ENCODE measurements at regions not wholly inside any gene's neighbourhood (a gene's known extent, or its start where the extent isn't known, plus 50 kb on each side); places are given as distances from the start of the nearest gene placed in this dataset.

DNA sequence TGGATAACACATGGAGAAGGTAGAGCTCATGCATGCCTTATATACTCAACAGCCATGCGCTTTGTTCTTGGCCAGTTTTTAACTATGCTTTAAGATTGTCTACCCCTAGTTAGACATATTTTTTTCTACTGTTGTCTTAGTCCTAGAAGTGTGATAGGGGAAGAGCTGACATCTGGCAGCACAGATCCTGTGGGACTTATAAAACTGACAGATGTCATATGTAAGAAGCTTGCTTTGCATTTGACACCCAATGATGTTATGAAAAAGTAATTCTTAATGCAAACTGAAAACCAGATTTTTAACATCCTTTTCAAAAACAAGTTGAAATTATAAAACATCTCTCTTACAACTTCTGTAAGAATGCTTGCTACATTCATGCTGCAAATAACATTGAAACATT, 715.9 kb upstream of the LRRN3 start:
- intact Hi-C loops (cut with DNase I): no loop called here
- no peaks in the 10 kb centered on the region for H3K36me3 ChIP-seq (ENCODE audit: control insufficient read depth in 1 of 2, insufficient read depth in 2 of 2, low read length in 1 of 2)
- WGBS, 2 donors: 95 to 100% methylated on average over 1 of the region's 1 CpG
- no peaks in the 10 kb centered on the region for H3K9me3 ChIP-seq (ENCODE audit: control insufficient read depth, low read length)
- H3K4me1 ChIP-seq (ENCODE audit: control insufficient read depth in 1 of 2, insufficient read depth in 2 of 2, low read length in 2 of 2): no peaks in the 10 kb centered on the region
- H3K4me3 ChIP-seq (ENCODE audit: low read length in 2 of 2): no peak overlapping the region
- ATAC-seq (ENCODE audit: low FRiP score) (no peak), DNase-seq (no peak)
- peaks cover 0 to 2% of the 10 kb centered on the region in 2 donors for H3K27me3 ChIP-seq (ENCODE audit: control insufficient read depth in 1 of 2, insufficient read depth in 2 of 2, low read length in 1 of 2)
- no peak overlapping the region for H3K27ac ChIP-seq (ENCODE audit: low read depth in 1 of 2, low read length in 2 of 2)

DNA sequence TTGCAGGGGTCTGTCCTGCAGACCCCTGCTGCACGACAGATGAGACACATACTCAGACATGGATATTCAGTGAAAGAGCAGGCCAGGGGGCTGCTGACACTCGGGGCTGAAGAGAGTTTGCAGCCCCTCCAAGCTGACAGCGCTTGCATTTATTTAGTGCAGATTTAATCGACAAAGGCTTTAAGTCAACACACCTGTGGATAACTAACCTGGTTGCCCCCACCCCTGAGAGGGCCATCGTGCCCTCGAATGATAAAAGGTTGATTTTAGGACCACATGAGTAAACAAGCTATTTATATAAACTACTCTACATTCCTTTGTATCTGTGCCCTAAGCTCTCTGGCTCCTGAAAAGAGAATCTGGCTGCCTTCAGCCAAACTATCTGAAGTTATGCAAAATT, 708.2 kb upstream of the LRRN3 start:
- Histone ChIP-seq H3K4me3 (ENCODE audit: low read length in 2 of 2) (no peak overlapping the region), H3K9me3 (ENCODE audit: control insufficient read depth, low read length) (no peaks in the 10 kb centered on the region), H3K27me3 (ENCODE audit: control insufficient read depth in 1 of 2, insufficient read depth in 2 of 2, low read length in 1 of 2) (no peaks in the 10 kb centered on the region), H3K4me1 (ENCODE audit: control insufficient read depth in 1 of 2, insufficient read depth in 2 of 2, low read length in 2 of 2) (no peaks in the 10 kb centered on the region), H3K27ac (ENCODE audit: low read depth in 1 of 2, low read length in 2 of 2) (no peak overlapping the region), H3K36me3 (ENCODE audit: control insufficient read depth in 1 of 2, insufficient read depth in 2 of 2, low read length in 1 of 2) (no peaks in the 10 kb centered on the region)
- no peak for ATAC-seq (ENCODE audit: low FRiP score)
- 36 to 48% methylated on average over 6 of the region's 6 CpGs for WGBS, 2 donors
- intact Hi-C loops (cut with DNase I): no loop called here
- DNase-seq: no peak

DNA sequence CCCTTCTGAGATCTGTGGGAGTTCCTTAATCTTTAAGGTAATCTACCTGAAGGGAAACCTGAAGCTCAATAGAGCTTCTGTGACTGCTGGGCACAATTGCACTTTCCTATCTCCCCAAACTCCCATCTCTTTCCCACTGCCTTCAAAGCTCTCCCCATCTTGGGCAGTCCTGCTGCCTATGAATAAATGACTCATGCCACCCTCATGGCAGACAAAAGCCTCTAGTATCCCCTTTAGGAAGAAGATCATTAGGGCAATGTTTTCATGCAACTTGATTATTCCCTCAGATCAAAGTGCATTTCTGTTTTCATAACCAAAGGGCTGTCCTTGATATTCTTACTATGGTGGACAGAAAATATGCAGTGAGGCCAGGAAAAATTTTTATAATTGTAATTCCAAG, 704.9 kb upstream of the LRRN3 start:
- Histone ChIP-seq H3K27ac (ENCODE audit: low read depth in 1 of 2, low read length in 2 of 2) (no peak overlapping the region), H3K27me3 (ENCODE audit: control insufficient read depth in 1 of 2, insufficient read depth in 2 of 2, low read length in 1 of 2) (no peaks in the 10 kb centered on the region), H3K36me3 (ENCODE audit: control insufficient read depth in 1 of 2, insufficient read depth in 2 of 2, low read length in 1 of 2) (no peaks in the 10 kb centered on the region), H3K4me3 (ENCODE audit: low read length in 2 of 2) (no peak overlapping the region), H3K9me3 (ENCODE audit: control insufficient read depth, low read length) (no peaks in the 10 kb centered on the region), H3K4me1 (ENCODE audit: control insufficient read depth in 1 of 2, insufficient read depth in 2 of 2, low read length in 2 of 2) (no peaks in the 10 kb centered on the region)
- ATAC-seq (ENCODE audit: low FRiP score) (no peak), DNase-seq (no peak)
- intact Hi-C loops (cut with DNase I): no loop called here

DNA sequence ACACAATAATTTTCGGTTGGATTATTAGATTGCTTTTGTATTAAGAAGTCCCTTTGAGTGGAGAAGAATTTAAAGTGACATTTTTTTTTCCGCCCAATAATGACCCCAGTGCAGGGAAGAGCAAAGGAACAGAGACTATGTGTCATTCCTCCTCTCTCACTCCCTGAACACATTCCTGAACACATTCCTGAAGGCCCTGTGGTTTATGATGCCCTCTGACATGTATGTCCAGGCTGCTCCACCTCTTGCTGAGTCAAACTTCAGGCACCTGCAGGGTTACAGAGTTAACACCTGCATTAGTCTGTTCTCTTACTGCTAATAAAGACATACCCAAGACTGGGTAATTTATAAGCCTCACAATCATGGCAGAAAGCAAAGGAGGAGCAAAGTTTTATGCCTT, 704.0 kb upstream of the LRRN3 start:
- no peak for DNase-seq
- Histone ChIP-seq H3K36me3 (ENCODE audit: control insufficient read depth in 1 of 2, insufficient read depth in 2 of 2, low read length in 1 of 2) (no peaks in the 10 kb centered on the region), H3K27ac (ENCODE audit: low read depth in 1 of 2, low read length in 2 of 2) (no peak overlapping the region), H3K9me3 (ENCODE audit: control insufficient read depth, low read length) (no peaks in the 10 kb centered on the region), H3K4me1 (ENCODE audit: control insufficient read depth in 1 of 2, insufficient read depth in 2 of 2, low read length in 2 of 2) (no peaks in the 10 kb centered on the region), H3K27me3 (ENCODE audit: control insufficient read depth in 1 of 2, insufficient read depth in 2 of 2, low read length in 1 of 2) (no peaks in the 10 kb centered on the region), H3K4me3 (ENCODE audit: low read length in 2 of 2) (no peak overlapping the region)
- 46 to 47% methylated on average over 2 of the region's 2 CpGs for WGBS, 2 donors
- intact Hi-C loops (cut with DNase I): no loop called here
- no peak for ATAC-seq (ENCODE audit: low FRiP score)

DNA sequence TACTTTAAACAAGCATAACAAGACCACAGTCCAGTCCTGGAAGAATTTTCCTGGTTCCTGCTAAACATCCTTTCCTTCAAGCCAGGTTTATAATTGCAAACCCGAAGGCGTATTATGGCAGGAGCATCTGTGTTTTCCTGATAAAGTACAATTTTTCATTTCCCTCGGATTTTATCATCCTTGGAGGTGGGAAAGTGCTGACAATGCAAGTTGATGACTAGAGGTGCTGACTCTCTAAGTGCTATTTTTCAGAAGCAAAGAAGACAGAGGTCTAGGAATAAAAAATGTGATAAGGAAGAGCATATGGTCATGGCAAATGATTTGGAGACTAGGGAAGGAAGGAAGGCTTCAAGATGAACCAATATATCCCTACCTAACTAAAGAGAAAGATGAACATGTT, 703.2 kb upstream of the LRRN3 start:
- DNase-seq (no peak), ATAC-seq (ENCODE audit: low FRiP score) (no peak)
- intact Hi-C loops (cut with DNase I): no loop called here
- WGBS, 2 donors: 76% methylated on average over 3 of the region's 3 CpGs
- Histone ChIP-seq H3K4me1 (ENCODE audit: control insufficient read depth in 1 of 2, insufficient read depth in 2 of 2, low read length in 2 of 2) (no peaks in the 10 kb centered on the region), H3K36me3 (ENCODE audit: control insufficient read depth in 1 of 2, insufficient read depth in 2 of 2, low read length in 1 of 2) (no peaks in the 10 kb centered on the region), H3K27me3 (ENCODE audit: control insufficient read depth in 1 of 2, insufficient read depth in 2 of 2, low read length in 1 of 2) (no peaks in the 10 kb centered on the region), H3K4me3 (ENCODE audit: low read length in 2 of 2) (no peak overlapping the region), H3K9me3 (ENCODE audit: control insufficient read depth, low read length) (no peaks in the 10 kb centered on the region), H3K27ac (ENCODE audit: low read depth in 1 of 2, low read length in 2 of 2) (no peak overlapping the region)

DNA sequence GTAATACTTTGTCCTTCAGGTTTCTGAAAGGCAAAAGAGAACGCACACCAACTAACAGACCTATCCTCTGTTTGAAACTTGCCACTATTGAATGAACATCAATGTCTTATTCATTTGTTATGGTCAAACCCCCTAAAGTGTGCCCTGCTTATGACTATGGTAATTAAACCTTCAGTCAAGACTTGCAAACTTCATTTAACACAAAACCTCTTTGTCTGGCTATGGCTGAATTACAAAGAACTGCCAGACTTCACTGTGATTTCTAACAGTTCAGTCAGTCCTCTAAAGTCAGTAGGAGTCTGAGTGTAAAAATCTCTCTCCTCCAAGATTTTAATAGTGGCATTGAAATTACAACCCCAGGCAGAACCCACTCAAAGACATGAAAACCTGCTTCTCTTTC, 702.5 kb upstream of the LRRN3 start:
- no peak overlapping the region for H3K4me3 ChIP-seq (ENCODE audit: low read length in 2 of 2)
- no peaks in the 10 kb centered on the region for H3K9me3 ChIP-seq (ENCODE audit: control insufficient read depth, low read length)
- no peaks in the 10 kb centered on the region for H3K27me3 ChIP-seq (ENCODE audit: control insufficient read depth in 1 of 2, insufficient read depth in 2 of 2, low read length in 1 of 2)
- no peak for ATAC-seq (ENCODE audit: low FRiP score)
- 92 to 100% methylated on average over 1 of the region's 1 CpG for WGBS, 2 donors
- intact Hi-C loops (cut with DNase I): no loop called here
- H3K4me1 ChIP-seq (ENCODE audit: control insufficient read depth in 1 of 2, insufficient read depth in 2 of 2, low read length in 2 of 2): no peaks in the 10 kb centered on the region
- no peak overlapping the region for H3K27ac ChIP-seq (ENCODE audit: low read depth in 1 of 2, low read length in 2 of 2)
- H3K36me3 ChIP-seq (ENCODE audit: control insufficient read depth in 1 of 2, insufficient read depth in 2 of 2, low read length in 1 of 2): no peaks in the 10 kb centered on the region
- no peak for DNase-seq

DNA sequence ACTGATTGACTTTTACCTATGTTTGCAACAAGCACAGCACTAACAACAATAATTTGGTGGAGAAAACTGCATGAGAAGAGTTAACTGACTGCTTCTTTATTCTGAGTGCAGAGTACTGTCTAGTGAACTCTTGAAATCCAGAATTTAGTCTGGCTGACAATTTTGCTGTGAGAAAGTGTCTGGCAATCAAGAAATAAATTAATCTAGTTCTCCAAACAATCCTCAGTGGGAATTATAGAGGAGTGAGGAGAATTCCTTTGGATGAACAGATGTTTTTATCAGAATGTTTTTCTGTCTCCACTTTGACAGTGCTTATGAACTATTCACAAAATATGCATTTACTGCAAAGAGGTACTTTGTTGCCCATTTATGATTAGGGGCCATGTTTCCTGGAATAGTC, 694.9 kb upstream of the LRRN3 start:
- ATAC-seq (ENCODE audit: low FRiP score): no peak
- H3K4me3 ChIP-seq (ENCODE audit: low read length in 2 of 2): no peak overlapping the region
- no peaks in the 10 kb centered on the region for H3K9me3 ChIP-seq (ENCODE audit: control insufficient read depth, low read length)
- H3K27me3 ChIP-seq (ENCODE audit: control insufficient read depth in 1 of 2, insufficient read depth in 2 of 2, low read length in 1 of 2): no peaks in the 10 kb centered on the region
- DNase-seq: no peak
- intact Hi-C loops (cut with DNase I): no loop called here
- H3K4me1 ChIP-seq (ENCODE audit: control insufficient read depth in 1 of 2, insufficient read depth in 2 of 2, low read length in 2 of 2): no peaks in the 10 kb centered on the region
- H3K27ac ChIP-seq (ENCODE audit: low read depth in 1 of 2, low read length in 2 of 2): no peak overlapping the region
- no peaks in the 10 kb centered on the region for H3K36me3 ChIP-seq (ENCODE audit: control insufficient read depth in 1 of 2, insufficient read depth in 2 of 2, low read length in 1 of 2)

DNA sequence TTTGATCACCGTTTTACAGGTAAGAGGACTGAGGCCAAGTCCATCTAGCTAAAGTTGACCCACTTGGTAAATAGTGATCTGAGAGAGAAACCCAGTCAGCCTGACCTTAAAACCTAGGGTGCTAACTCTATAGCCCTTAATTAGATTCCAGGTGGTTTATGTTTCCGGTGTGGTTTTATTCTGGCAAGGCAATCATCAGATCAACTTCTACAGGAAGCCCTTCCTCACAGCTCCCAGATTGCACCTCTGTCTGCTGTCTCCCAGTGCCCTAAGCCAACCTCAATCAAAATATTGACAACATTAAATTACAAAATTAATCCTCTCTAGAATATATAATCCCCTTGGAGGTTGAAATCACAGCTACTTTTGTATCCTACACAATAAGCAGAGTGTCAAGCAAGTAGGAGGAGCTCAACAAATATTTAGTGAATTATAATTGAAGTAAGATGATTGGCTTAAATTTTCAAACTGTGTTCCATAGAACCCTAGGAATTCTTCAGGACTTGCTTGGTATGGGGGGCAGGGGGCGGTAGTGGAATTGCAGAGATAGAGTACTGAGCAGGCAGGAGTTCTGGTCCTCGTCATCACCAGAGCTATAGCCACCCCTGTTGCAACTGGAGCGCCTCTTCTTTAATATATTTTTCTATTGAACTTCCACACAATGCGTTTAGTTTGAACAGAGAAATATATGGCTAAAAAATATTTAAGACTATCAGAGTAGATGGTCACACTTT, 692.8 kb upstream of the LRRN3 start:
- no peaks in the 10 kb centered on the region for H3K36me3 ChIP-seq (ENCODE audit: control insufficient read depth in 1 of 2, insufficient read depth in 2 of 2, low read length in 1 of 2)
- ATAC-seq (ENCODE audit: low FRiP score): no peak
- intact Hi-C loops (cut with DNase I): no loop called here
- no peaks in the 10 kb centered on the region for H3K27me3 ChIP-seq (ENCODE audit: control insufficient read depth in 1 of 2, insufficient read depth in 2 of 2, low read length in 1 of 2)
- H3K9me3 ChIP-seq (ENCODE audit: control insufficient read depth, low read length): no peaks in the 10 kb centered on the region
- no peaks in the 10 kb centered on the region for H3K4me1 ChIP-seq (ENCODE audit: control insufficient read depth in 1 of 2, insufficient read depth in 2 of 2, low read length in 2 of 2)
- WGBS, 2 donors: 91 to 97% methylated on average over 6 of the region's 6 CpGs
- no peak overlapping the region for H3K4me3 ChIP-seq (ENCODE audit: low read length in 2 of 2)
- no peak overlapping the region for H3K27ac ChIP-seq (ENCODE audit: low read depth in 1 of 2, low read length in 2 of 2)
- no peak for DNase-seq

DNA sequence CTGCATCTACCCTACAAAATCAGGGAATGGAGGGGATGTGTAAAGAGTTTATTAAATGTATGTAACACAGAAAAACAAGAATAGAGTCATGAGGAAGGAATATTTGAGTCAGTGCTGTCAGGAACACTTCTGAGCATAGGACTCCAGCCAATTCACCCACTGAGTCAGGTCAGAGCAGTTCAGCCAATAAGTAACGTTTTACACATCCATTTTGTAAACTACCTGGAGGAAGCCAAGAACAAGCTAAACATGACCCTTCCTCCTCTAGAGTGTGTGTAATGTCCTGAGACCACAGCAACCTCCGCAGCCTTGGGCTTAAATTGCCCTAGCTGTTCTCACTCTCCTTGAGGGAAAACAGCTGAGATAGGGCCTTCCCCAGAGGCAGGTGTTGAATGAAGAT, 691.5 kb upstream of the LRRN3 start:
- ATAC-seq (ENCODE audit: low FRiP score): no peak
- Histone ChIP-seq H3K36me3 (ENCODE audit: control insufficient read depth in 1 of 2, insufficient read depth in 2 of 2, low read length in 1 of 2) (no peaks in the 10 kb centered on the region), H3K4me1 (ENCODE audit: control insufficient read depth in 1 of 2, insufficient read depth in 2 of 2, low read length in 2 of 2) (no peaks in the 10 kb centered on the region), H3K4me3 (ENCODE audit: low read length in 2 of 2) (no peak overlapping the region), H3K27ac (ENCODE audit: low read depth in 1 of 2, low read length in 2 of 2) (no peak overlapping the region), H3K27me3 (ENCODE audit: control insufficient read depth in 1 of 2, insufficient read depth in 2 of 2, low read length in 1 of 2) (no peaks in the 10 kb centered on the region), H3K9me3 (ENCODE audit: control insufficient read depth, low read length) (no peaks in the 10 kb centered on the region)
- DNase-seq: no peak
- 52% methylated on average over 2 of the region's 2 CpGs for WGBS, 2 donors
- intact Hi-C loops (cut with DNase I): no loop called here
